Stomach (tissue), 4 donors: ENCODE measurements at regions not wholly inside any gene's neighbourhood (a gene's known extent, or its start where the extent isn't known, plus 50 kb on each side); places are given as distances from the start of the nearest gene placed in this dataset.

Experiments
- CTCF ChIP-seq, 7 experiments: fragments of 450-650 bp in 4 of 7; fragments of 200-600 bp in 3 of 7; sonication (generic) in 3 of 7; IDR thresholded peaks; one replicate each; pipeline ENCODE4 v1.5.1; 2016 to 2019; ENCODE audit warnings: antibody characterized with exemption in 7 of 7, control low read depth in 2 of 7, mild to moderate bottlenecking in 1 of 7
- EP300 ChIP-seq: sonication (generic); formaldehyde crosslinking; IDR thresholded peaks from one replicate; pipeline ENCODE4 v1.6.1; 2017; ENCODE audit warnings: antibody characterized with exemption
- POLR2A ChIP-seq, 4 donors: fragments of 450-650 bp; IDR thresholded peaks; one replicate each; pipeline ENCODE4 v1.6.1; 2016; ENCODE audit warnings: antibody characterized with exemption in 4 of 4, control low read depth in 2 of 4, mild to moderate bottlenecking in 1 of 4, moderate library complexity in 1 of 4
- POLR2AphosphoS5 ChIP-seq, 3 donors: sonication (generic); formaldehyde crosslinking; IDR thresholded peaks; one replicate each; pipeline ENCODE4 v1.6.1; 2016; ENCODE audit warnings: antibody characterized with exemption in 3 of 3

DNA sequence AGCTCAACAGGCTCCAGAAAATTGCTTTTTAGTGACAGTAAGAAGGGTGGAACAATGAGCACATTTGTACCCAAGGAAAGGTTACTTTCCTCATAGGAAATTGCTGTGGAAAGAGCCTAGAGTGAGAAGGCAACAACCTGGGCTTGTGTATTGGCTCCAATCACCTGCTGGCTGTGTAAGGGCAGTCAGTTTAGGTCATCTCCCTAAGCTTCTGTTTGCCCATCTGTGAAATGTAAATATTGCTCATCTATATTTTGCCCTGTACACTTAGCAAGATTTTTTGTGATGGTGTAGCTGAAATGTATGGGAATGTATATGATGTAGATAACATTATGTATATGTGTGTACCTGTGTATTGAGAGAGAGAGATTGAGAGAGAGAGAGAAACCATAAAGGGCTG is 225.2 kb upstream of the MPHOSPH6 start:
- TF ChIP-seq CTCF (IDR thresholded peaks at IDR 0.05) (no peak), POLR2A (IDR thresholded peaks at IDR 0.05) (no peak), POLR2AphosphoS5 (IDR thresholded peaks at IDR 0.05) (no peak), EP300 (no peak)
